HG03095 (cell line): ENCODE measurements at regions not wholly inside any gene's neighbourhood (a gene's known extent, or its start where the extent isn't known, plus 50 kb on each side); places are given as distances from the start of the nearest gene placed in this dataset.
"Not testable (repeated sequence)": the region's sequence is repeated elsewhere in the genome, so short reads cannot be mapped to it uniquely, and the experiment has no call there.

Experiments used
- ATAC-seq: cut with Tn5 transposase; IDR thresholded peaks from one replicate; pipeline ENCODE4 v1.9.1; 2021; ENCODE audit warnings: moderate library complexity; ENCODE audit not compliant: unreplicated experiment

DNA sequence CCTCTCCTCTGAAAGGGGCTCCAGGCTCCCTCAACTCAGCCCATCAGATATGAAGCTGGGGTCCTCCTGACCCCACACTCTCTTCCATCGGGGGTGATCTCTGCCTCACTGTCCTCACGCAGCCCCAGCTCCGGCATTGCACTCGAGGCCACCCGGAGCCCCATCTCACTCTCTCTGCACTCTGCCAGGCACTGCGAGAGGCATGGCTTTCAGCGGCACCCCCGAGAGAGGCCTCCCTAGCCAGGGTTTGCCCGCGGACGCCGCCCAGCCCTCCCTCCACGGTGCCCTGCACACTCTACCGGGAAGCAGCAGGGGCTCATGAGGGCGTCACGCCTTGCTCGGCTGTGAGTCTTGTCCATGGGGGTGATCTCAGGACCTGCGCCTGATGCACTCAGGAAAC, 436.2 kb downstream of the BRD1 start:
- no peak for ATAC-seq

DNA sequence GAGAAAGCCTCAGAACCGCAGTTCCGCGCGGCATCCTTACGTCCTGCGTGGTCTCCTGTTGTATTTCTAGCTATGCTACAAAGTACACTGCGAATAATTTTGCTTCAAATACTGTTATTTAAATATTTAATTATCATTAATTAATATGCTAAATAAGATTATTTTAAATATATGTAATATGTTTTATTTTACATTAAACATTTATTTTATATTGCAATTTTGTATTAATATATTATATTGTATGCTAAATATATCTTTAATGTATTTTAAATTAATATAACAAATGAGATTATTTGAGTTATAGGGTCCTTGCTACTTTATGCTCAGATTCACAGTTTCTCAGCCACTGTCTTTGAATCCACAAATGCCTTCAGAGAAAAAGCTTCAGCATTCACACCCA, 436.7 kb downstream of the BRD1 start:
- ATAC-seq, result no peak

DNA sequence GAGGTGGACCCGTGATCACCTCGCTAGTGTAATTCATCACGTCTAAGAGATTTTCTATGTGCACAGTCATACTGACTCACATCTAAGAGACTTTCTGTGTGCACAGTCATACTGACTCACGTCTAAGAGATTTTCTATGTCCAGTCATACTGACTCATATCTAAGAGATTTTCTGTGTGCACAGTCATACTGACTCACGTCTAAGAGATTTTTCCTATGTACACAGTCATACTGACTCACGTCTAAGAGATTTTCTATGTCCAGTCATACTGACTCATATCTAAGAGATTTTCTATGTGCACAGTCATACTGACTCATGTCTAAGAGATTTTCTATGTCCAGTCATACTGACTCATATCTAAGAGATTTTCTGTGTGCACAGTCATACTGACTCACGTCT, 443.8 kb downstream of the BRD1 start:
- not testable (repeated sequence) for ATAC-seq

DNA sequence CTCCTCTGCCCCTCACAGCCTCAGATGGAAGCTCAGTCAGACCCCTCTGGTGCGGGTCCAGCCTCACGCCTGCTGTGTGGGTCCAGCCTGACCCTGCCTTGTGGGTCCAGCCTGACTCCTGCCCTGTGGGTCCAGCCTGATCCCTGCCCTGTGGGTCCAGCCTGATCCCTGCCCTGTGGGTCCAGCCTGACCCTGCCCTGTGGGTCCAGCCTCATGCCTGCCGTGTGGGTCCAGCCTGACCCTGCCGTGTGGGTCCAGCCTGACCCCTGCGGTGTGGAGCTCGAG, 445.3 kb downstream of the BRD1 start:
- no peak for ATAC-seq

DNA sequence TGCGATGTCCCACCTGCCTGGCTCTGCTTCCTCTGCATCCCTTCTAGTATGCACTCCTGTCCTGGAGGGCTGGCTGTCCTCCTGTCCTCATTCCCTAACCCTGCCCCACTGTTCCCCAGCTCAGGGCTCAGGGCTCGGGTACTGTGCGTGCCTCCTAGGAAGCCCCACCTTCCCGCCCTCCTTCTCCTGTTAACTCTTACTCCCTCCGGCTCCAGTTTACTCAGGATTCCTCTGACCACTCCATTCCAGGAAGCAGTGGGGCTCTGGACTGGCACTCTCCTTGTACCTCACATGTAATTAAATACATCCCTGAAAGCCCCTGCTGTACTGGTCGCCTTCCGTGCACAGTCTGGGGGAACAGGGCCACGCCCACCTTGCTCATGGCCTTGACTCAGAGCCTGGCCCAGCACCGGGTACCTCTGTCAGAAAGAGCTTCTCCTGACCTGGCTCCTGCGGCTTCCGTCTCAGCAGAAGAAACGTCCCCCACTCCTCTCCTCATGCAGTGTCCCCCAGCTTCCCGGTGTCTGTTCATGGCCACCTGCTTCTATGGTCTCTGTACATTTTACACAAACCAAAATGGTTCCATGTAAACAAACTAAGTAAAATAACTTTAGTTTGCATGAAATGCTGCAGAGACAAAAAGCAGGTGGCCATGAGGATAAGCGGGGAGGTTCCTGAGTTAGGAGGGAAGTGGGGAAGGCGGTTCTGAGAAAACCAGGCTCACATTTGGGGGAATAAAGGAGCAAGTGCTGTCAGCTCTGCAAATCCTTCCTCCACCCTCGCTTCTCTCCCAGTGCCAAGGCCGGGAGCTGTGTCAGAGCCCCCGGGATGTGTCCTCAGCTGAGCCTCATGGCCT, 445.9 kb downstream of the BRD1 start:
- no peak for ATAC-seq

DNA sequence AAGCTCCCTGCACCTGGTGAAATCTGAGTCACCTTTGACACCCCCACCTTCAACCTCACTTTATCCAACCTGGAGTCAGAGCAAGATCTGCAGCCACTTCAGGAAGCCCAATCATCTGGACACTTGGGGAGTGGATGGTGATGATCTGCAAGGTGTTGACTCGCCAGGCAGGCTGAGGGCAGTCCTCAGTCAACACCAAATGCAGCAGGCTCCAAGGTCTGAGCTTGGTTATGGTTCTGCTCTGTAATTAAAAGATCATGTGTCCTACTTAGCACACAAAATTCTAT, 446.9 kb downstream of the BRD1 start:
- ATAC-seq, result no peak

DNA sequence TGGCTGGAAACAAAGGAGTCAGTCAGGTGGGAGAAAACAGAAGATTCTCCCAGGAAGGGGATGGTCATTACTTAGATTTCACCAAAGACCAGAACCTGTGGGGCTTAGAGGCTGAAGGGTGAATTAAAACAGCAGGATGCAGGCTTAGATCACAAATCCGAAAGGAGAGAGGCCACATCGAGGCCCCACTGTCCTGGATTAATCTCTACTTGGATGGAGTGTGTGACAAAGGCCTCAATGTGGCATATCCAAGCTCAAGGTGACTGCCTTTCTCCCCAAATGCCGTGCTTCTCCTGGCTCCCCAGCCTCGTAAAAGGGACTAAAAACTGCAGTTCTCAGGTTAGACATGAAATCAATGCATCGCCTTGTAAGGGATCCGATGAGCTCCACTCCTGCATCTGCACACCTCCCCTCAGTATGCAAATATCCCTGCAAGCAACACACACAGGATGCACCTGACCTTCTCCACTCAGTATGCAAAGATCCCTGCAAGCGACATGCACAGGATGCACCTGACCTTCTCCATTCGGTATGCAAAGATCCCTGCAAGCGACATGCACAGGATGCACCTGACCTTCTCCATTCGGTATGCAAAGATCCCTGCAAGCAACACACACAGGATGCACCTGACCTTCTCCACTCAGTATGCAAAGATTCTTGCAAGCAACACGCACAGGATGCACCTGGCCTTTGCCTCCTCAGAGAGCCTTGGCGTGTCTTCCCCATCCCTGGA, 447.4 kb downstream of the BRD1 start:
- no peak for ATAC-seq

DNA sequence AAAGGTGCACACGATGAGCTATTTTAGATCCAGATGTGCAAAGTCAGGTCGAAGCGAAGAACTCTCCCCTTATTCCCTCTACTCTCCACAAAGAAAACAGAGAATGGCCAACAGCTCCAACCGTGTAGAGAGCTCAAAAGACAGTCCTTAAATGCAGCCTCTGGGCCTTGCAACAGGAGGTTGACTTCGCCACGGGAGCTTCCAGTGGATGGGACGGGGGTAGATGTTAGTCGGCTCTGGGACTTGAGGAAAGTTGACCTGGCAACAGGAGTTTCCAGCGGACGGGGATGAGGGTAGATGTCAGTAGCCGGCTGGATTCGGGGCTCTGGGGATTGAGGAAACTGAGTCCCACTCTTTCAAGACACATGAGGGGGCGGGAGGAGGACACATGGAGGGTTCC, 450.4 kb downstream of the BRD1 start:
- ATAC-seq, result no peak

DNA sequence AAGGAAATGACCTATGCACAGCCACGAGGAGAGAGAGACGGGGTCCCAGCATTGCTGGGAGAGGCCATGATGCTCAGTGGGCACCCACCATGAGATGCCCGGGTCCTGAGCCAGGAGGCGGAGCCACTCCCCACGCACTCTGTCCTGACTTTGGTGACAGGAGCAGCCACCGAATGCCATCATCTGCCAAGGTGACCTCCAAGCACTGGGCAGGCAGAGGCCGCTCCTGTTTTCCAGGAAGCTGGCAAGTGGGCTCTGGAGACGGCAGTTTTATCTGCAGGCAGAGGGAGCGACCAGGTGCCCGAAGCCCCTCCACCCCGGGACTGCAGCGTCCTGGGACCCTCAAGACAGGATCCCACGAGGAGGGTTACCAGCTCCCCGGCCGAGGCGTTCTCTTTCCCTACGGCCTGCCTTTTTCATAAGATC, 453.9 kb downstream of the BRD1 start:
- ATAC-seq, result no peak

DNA sequence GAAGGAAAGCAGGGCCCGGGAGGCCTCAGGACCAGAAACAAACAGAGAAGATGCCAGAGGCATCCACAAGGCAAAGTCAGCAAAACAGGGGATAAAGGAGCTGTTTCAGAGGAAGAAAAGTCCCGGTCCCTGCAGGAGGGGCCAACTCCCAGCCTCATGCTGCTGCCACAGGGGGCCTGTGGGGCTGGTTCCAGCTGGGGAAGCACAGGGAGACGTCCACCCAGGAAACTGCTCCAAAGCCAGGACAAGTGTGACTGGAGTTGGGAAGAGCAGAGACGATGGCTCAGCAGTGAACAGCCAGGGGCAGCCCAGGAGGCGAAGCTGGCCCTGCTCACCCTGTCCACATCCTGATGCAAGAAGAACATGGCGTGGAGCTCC, 454.4 kb downstream of the BRD1 start:
- no peak for ATAC-seq

DNA sequence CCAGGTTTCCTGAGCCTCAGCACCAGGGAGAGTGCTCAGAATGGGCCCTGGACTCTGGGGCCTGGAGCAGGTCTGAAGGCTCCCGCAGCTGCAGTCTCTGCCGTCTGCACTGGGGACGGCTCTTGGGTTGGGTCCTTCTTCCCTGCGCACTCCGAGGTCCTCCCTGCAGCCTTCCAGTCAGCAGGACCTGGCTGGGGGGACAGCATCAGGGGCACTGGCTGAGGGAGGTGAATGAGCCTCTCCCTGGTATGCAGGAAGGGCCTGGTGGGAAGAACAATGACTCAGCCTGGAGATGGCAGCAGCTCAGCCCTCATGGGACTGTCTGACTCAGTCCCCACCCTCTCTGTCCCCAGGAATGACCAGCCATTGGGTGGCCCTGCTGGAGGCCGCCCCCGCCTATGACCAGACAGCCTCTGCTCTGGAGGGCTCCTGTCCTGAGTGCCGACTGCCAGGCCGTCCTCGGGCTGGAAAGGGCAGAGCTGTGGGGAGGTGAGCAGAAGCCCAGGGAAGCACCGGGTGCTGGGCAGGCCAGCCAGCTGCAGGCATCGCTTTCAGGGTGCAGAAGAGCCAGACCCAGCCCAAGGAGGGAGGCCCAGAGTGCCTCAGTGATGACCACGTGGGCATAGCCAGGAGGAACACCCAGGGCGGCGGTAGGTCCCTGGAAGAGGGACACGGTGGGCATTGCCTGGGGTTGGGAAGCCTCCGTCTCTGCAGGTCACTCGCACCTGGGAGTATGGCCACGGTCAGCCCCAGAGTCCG, 455.0 kb downstream of the BRD1 start:
- no peak for ATAC-seq

DNA sequence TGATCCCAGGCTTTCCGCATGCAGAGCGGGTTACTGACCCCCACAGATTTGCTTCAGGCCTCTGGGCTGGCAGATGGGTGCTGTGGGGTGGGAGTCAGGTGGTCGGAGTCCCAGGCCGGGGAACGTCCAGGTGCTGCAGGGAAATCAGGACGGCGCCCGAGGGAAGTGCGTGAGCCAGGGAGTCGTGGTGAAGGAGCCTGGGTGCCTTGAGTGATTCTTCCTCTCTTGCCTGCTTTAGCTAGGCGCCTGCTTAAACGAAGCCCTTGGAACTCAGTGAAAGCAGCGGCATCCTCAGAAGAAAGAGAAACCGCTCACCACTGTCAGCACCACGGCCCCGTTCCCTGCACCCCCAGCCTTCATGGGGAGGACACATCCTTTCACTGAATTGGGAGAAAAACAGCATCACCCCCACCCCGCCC, 455.6 kb downstream of the BRD1 start:
- ATAC-seq, result no peak

DNA sequence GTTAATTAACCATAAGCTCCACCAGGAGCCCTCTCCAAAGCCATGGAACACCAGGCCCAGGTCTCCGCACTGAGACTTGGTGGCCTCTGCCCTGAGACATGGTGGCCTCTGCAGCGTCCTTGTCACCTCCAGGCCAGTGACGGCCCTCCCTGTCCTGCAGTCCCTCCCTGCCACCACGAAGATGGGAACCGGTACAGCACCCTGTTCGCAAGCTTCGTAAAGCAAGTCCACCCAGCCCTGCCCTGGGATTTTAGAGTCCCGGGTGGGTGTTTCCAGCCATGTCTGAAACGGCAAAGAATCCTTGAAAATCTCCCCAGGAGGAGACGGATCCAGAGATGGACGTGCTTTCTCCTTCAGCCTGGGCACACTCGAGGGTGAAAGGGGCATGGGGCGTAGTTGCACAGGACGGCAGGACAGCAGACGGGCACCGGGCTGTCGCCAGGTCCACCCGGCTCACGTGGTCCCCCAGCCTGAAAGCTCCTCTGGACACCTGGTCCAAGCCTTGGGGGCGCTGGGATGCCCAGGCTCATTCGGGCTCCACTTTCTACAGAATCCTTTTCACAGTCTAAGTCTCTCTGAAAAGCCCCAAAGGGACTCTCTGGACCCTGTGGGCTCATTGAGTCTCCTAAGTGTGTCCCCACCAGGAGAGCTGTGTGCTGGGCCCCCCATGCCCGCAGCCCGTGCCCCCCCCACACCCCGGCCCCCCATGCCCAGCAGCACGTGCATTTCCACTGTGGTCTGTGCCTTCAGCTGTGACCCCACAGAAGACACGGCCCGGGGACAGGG, 456.2 kb downstream of the BRD1 start:
- ATAC-seq, result no peak

DNA sequence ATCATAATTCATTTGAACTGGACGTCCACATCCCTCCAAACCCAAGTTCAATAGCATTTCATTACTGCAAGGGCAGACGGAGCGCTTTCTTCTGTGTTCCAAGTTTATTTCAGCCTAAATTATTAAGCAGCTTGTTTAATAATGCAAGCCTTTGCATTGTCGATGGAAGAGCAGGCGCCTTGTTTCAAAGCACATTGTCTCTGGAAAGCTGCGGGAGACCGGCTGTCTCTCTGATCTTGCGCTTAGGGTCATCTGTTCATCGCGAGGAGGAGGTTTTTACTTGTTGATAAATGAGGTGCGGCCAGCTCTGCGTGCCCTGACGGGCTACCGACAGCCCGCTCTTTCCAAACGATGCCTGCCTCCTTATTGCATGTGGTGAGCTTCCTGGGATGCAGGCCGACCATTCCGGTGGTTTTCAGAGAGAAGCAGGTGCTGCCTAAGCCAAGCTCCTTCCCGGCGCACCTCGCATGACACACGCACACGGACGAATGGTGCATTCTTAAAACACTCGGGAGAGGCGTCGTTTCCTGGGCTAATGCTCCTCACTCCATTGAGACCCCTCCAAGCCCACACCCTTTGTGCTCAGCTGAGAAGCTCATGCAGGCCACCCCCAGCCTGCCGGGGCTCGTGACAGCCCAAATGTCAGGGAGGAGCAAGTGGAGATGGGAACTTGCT, 456.9 kb downstream of the BRD1 start:
- ATAC-seq, result no peak

DNA sequence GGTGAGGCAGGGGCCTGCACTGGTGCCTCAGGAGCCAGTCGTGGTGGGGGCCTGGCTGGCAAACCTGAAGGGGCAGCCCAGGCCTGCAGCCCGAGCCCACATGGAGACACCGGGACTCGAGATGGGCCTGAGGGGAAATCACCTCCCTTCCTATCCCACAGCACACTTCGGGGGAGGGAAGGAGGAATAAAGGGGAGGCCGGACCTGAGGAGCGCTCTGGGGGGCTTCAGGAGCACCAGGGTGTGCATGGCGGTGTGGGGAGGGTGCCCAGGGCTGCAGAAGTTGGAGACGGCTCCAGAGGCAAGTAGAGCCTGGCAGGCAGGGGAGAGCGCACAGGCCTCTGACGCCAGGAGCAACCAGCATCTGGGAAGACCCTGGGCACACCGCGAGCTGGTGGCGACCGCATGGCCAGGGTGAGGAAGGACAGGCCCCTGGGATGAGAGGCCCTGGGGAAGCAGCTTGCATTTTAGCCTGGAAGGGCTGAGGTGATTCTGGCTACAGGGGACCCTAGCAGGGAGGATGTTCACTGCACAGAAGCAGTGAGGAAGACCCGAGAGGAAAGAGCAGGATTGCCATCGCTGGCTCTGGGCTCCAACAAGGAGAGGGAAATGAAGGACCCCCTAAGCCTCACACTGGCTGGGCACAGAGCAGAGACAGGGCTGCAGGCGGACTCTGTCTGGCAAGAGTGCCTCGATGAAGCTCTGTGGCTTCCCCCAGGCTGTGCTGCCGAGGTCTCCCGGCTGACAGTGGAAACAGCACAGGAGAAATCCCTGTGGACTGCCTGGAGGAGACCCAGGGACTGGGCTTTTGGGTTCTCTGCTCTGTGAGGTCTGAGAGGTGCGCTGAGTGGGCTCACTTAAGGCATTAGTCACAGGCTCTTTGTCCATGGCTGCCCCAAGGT, 457.7 kb downstream of the BRD1 start:
- no peak for ATAC-seq

DNA sequence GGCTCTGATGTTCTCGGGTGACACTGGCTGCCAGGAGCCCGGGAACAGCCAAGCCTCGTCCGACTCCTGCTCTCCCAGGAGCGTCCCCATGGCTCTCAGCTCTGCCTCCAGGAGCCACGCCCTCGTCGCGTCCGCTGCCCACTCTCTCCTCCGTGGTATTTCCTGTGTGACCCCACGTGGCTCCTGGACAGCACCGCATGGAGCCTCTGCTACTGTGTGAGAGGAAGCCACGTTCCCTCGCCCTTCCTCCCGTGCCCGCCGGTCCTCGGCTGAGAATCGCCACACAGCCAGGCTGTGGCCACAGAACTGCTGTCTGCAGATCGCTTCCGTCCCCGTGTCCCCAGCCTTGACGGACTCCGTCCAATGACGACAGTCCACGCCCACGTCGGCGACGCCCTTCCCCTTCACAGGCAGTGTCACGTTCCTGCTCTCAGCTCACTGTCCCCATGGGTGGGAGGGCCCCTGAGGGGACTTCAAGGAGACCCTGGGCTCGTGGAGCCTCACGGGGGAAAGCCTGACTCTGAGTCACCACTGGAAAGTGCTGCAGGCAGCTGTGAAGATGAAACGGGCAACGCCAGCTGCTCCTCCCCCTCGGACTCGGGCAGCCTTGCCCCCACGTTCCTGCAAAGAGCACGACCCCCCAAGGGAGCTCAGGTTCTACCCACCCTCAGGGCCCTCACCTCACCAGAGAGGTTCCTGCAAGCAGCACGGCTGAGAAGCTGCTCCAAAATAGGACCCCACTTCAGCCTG, 458.5 kb downstream of the BRD1 start:
- ATAC-seq, result no peak

DNA sequence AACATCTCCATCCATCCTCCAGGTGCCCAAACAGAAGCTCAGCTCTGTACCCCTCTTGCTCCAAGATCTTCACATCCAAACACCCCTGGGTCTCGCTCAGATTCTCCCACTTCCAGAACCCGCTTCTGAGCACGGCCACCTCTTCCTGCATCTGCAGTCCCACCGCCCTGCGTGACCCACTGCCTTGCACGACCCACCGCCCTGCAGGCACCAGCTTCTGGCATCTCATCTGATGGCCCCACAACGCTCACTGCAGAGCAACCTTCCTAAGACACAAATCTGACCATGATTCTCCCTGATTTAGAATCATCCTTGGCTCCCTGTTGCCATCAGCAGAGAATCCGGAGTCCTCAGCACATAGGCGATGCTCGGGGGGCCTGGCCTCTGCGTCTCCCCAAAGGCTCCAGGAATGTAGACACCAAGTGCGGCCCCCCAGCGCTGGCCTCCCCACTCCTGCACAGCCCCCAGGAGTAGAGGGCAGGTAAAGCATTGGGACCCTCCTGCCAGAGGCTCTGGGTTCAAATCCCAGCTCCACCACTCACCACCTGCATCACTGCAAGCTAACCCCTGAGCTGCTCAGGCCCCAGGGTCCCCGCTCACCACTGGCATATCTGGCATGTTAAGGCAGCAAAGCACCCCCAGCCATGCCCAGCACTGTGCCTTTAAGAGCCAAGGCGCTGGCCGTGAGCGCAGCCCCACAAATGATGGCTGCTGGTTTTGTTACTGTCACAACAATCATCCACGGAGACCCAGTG, 459.3 kb downstream of the BRD1 start:
- no peak for ATAC-seq

DNA sequence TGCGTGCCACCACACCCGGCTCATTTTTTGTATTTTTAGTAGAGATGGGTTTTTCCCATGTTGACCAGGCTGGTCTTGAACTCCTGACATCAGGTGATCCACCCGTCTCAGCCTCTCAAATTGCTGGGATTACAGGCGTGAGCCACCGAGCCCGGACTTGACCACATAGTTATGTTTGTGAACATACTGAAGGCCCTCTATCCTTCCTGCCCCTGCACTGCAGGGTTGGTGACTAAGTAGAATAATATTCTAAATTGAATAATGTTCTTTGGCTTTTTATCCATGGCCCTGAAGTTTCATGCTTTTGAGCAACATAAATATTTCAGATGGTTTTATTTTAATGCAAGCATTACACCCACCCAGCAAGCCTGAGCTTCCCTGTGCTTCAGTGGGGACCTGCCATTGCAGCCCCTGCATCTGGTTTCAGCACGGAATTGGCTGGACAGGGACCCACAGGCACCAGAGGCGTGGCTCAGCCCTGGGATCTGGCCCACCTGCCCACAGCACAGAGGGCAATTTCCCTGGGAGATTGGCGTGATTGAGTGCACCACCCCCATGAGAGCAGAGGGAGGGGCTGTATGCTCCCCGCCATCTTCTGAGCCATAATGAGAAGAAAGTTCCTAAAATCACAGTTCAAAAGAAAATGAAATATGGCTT, 460.5 kb downstream of the BRD1 start:
- ATAC-seq, result no peak
